ENCODE measurements at regions not wholly inside any gene's neighbourhood (a gene's known extent, or its start where the extent isn't known, plus 50 kb on each side); places are given as distances from the start of the nearest gene placed in this dataset.
"Not testable (repeated sequence)": the region's sequence is repeated elsewhere in the genome, so short reads cannot be mapped to it uniquely, and the experiment has no call there.

GRCh38 chr7:6934981-6935380, 108.9 kb upstream of the CCZ1B start:
- ATAC-seq (no peak), DNase-seq (no peak)
- intact Hi-C loops (cut with micrococcal nuclease): no loop called here

- intact Hi-C loops (cut with micrococcal nuclease); DNase-seq; ATAC-seq: not testable (repeated sequence)
Observed at GRCh38 chr7:6936626-6937025, 110.6 kb upstream of the CCZ1B start.

- ATAC-seq; intact Hi-C loops (cut with micrococcal nuclease); DNase-seq: not testable (repeated sequence)
Observed at GRCh38 chr7:6937746-6938145, 111.7 kb upstream of the CCZ1B start.

- intact Hi-C loops (cut with micrococcal nuclease); ATAC-seq: not testable (repeated sequence)
- DNase-seq: peak; percentile 40
Observed at GRCh38 chr7:6938284-6938683, 112.2 kb upstream of the CCZ1B start.

- DNase-seq; intact Hi-C loops (cut with micrococcal nuclease); ATAC-seq: not testable (repeated sequence)
Observed at GRCh38 chr7:6939126-6939525, 113.1 kb upstream of the CCZ1B start.

GRCh38 chr7:6939896-6940295, 113.8 kb upstream of the CCZ1B start:
- ATAC-seq; DNase-seq; intact Hi-C loops (cut with micrococcal nuclease): not testable (repeated sequence)

GRCh38 chr7:6946873-6947272, 120.8 kb upstream of the CCZ1B start:
- DNase-seq; ATAC-seq; intact Hi-C loops (cut with micrococcal nuclease): not testable (repeated sequence)

- DNase-seq; intact Hi-C loops (cut with micrococcal nuclease); ATAC-seq: not testable (repeated sequence)
Observed at GRCh38 chr7:6950231-6950630, 124.2 kb upstream of the CCZ1B start.

- ATAC-seq; intact Hi-C loops (cut with micrococcal nuclease); DNase-seq: not testable (repeated sequence)
Observed at GRCh38 chr7:6951553-6951952, 125.5 kb upstream of the CCZ1B start.

GRCh38 chr7:6953138-6953797, 127.2 kb upstream of the CCZ1B start:
- DNase-seq; intact Hi-C loops (cut with micrococcal nuclease); ATAC-seq: not testable (repeated sequence)

GRCh38 chr7:6953798-6954181, 127.7 kb upstream of the CCZ1B start:
- ATAC-seq; DNase-seq; intact Hi-C loops (cut with micrococcal nuclease): not testable (repeated sequence)

- intact Hi-C loops (cut with micrococcal nuclease); DNase-seq; ATAC-seq: not testable (repeated sequence)
Observed at GRCh38 chr7:6955385-6955784, 129.3 kb upstream of the CCZ1B start.

GRCh38 chr7:6955990-6956566, 130.0 kb upstream of the CCZ1B start:
- DNase-seq; ATAC-seq; intact Hi-C loops (cut with micrococcal nuclease): not testable (repeated sequence)

GRCh38 chr7:6958371-6958770, 132.3 kb upstream of the CCZ1B start:
- intact Hi-C loops (cut with micrococcal nuclease); ATAC-seq; DNase-seq: not testable (repeated sequence)

GRCh38 chr7:6959942-6960341, 133.9 kb upstream of the CCZ1B start:
- DNase-seq; intact Hi-C loops (cut with micrococcal nuclease); ATAC-seq: not testable (repeated sequence)

GRCh38 chr7:6962871-6963270, 136.8 kb upstream of the CCZ1B start:
- intact Hi-C loops (cut with micrococcal nuclease); DNase-seq; ATAC-seq: not testable (repeated sequence)

GRCh38 chr7:6965051-6965450, 139.0 kb upstream of the CCZ1B start:
- not testable (repeated sequence) for ATAC-seq
- peak; percentile 53 for DNase-seq

GRCh38 chr7:6970180-6970579, 144.1 kb upstream of the CCZ1B start:
- DNase-seq; ATAC-seq; intact Hi-C loops (cut with micrococcal nuclease): not testable (repeated sequence)

More at GRCh38 chr7:6965051-6965450, 139.0 kb upstream of the CCZ1B start:
- intact Hi-C loops (cut with micrococcal nuclease): not testable (repeated sequence)

- intact Hi-C loops (cut with micrococcal nuclease); ATAC-seq; DNase-seq: not testable (repeated sequence)
Observed at GRCh38 chr7:6974876-6975275, 148.8 kb upstream of the CCZ1B start.

GRCh38 chr7:6975346-6975745, 149.3 kb upstream of the CCZ1B start:
- intact Hi-C loops (cut with micrococcal nuclease); DNase-seq; ATAC-seq: not testable (repeated sequence)

Measured in left ventricle myocardium superior (tissue), 1 donor.